ENCODE measurements at regions not wholly inside any gene's neighbourhood (a gene's known extent, or its start where the extent isn't known, plus 50 kb on each side); places are given as distances from the start of the nearest gene placed in this dataset.
"Not testable (repeated sequence)": the region's sequence is repeated elsewhere in the genome, so short reads cannot be mapped to it uniquely, and the experiment has no call there.

DNA sequence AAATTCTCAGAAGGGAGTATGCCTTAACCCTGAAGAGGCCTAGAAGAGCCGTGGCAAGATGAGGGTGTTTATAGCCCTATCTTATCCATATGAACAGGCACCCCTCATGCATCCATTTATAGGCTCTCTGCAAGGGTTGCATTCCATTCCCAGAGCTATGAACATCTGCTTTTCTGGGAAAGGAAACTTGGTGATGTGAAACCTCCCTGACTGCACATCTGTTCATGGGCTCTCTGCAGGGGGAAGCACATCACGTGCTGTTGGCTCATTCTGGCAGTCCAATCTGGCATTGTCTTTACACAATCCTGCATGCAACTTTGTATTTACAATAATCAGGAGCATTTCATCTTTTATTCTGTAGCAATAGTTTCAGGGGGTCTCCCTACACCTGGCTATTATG lies 143.6 kb upstream of the API5 start:
- TF ChIP-seq, protein P1, sequence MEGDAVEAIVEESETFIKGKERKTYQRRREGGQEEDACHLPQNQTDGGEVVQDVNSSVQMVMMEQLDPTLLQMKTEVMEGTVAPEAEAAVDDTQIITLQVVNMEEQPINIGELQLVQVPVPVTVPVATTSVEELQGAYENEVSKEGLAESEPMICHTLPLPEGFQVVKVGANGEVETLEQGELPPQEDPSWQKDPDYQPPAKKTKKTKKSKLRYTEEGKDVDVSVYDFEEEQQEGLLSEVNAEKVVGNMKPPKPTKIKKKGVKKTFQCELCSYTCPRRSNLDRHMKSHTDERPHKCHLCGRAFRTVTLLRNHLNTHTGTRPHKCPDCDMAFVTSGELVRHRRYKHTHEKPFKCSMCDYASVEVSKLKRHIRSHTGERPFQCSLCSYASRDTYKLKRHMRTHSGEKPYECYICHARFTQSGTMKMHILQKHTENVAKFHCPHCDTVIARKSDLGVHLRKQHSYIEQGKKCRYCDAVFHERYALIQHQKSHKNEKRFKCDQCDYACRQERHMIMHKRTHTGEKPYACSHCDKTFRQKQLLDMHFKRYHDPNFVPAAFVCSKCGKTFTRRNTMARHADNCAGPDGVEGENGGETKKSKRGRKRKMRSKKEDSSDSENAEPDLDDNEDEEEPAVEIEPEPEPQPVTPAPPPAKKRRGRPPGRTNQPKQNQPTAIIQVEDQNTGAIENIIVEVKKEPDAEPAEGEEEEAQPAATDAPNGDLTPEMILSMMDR (IDR thresholded peaks at IDR 0.05; ENCODE audit: low read depth, low read length): not testable (repeated sequence)
- not testable (repeated sequence) for TF ChIP-seq EZH2phosphoT487 (IDR thresholded peaks at IDR 0.05; ENCODE audit: low read depth)

All from OCI-LY3 (cell line).